ENCODE measurements at regions not wholly inside any gene's neighbourhood (a gene's known extent, or its start where the extent isn't known, plus 50 kb on each side); places are given as distances from the start of the nearest gene placed in this dataset.

- no peak overlapping the region for H3K9ac ChIP-seq (ENCODE audit: low read length)
- no peaks in the 10 kb centered on the region for H3K36me3 ChIP-seq (ENCODE audit: insufficient read depth, low read length)
- H2AFZ ChIP-seq (ENCODE audit: low read length) = no peak overlapping the region
- H4K20me1 ChIP-seq (ENCODE audit: insufficient read depth, low read length) = no peaks in the 10 kb centered on the region
- H3K4me3 ChIP-seq (ENCODE audit: low read depth, low read length, poor library complexity, severe bottlenecking) = no peak overlapping the region
- TF ChIP-seq EZH2 (IDR thresholded peaks at IDR 0.05; ENCODE audit: borderline replicate concordance, low read length) = no peak
- TF ChIP-seq CTCF (IDR thresholded peaks at IDR 0.05; ENCODE audit: low read length) = no peak
- H3K9me2 ChIP-seq (ENCODE audit: low read depth, low read length) = no peaks in the 10 kb centered on the region
- no peak overlapping the region for H3K27ac ChIP-seq (ENCODE audit: low read depth, low read length, poor library complexity, severe bottlenecking)
- H3K9me3 ChIP-seq (ENCODE audit: low read length) = no peaks in the 10 kb centered on the region
- no peaks in the 10 kb centered on the region for H3K4me1 ChIP-seq (ENCODE audit: insufficient read depth, low read length, severe bottlenecking)
- H3K79me2 ChIP-seq (ENCODE audit: insufficient read depth, low read length) = no peaks in the 10 kb centered on the region
- no peaks in the 10 kb centered on the region for H3K27me3 ChIP-seq (ENCODE audit: insufficient read depth, low read length)
- H3F3A ChIP-seq (ENCODE audit: insufficient read depth, low read length) = no peaks in the 10 kb centered on the region
- H3K4me2 ChIP-seq (ENCODE audit: low read length) = no peak overlapping the region
These were observed 65.3 kb upstream of the VGLL2 start for GRCh38 chr6:117200067-117200466.

DNA sequence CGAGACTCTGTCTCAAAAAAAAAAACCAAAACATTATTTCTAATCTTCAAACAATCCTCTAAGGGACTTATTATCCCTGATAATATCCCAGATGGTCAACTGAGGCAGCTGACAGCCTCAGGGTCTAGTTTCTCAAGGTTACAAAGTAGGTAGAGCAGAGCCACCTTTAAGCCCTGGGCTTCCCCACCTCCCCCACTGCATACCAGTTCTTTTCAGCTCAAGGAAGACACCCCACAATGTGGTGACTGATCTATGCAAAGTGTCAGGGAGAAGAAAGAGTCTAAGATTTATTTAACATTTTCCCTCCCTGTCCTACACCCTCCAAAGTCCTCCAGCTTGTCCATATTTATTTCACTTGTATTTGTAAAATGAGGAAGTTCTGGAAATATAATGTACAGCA, 60.5 kb upstream of the VGLL2 start:
- Histone ChIP-seq H3K36me3 (ENCODE audit: insufficient read depth, low read length) (no peaks in the 10 kb centered on the region), H3F3A (ENCODE audit: insufficient read depth, low read length) (no peaks in the 10 kb centered on the region), H3K9me2 (ENCODE audit: low read depth, low read length) (no peaks in the 10 kb centered on the region), H3K4me2 (ENCODE audit: low read length) (no peak overlapping the region), H3K4me3 (ENCODE audit: low read depth, low read length, poor library complexity, severe bottlenecking) (no peak overlapping the region), H4K20me1 (ENCODE audit: insufficient read depth, low read length) (no peaks in the 10 kb centered on the region), H3K9ac (ENCODE audit: low read length) (no peak overlapping the region), H3K79me2 (ENCODE audit: insufficient read depth, low read length) (no peaks in the 10 kb centered on the region), H3K27me3 (ENCODE audit: insufficient read depth, low read length) (no peaks in the 10 kb centered on the region), H3K9me3 (ENCODE audit: low read length) (no peaks in the 10 kb centered on the region), H2AFZ (ENCODE audit: low read length) (no peak overlapping the region), H3K27ac (ENCODE audit: low read depth, low read length, poor library complexity, severe bottlenecking) (no peak overlapping the region), H3K4me1 (ENCODE audit: insufficient read depth, low read length, severe bottlenecking) (no peaks in the 10 kb centered on the region)
- TF ChIP-seq CTCF (IDR thresholded peaks at IDR 0.05; ENCODE audit: low read length) (no peak), EZH2 (IDR thresholded peaks at IDR 0.05; ENCODE audit: borderline replicate concordance, low read length) (no peak)

- H3K27me3 ChIP-seq (ENCODE audit: insufficient read depth, low read length) = no peaks in the 10 kb centered on the region
- no peaks in the 10 kb centered on the region for H3K9me2 ChIP-seq (ENCODE audit: low read depth, low read length)
- TF ChIP-seq EZH2 (IDR thresholded peaks at IDR 0.05; ENCODE audit: borderline replicate concordance, low read length) = no peak
- TF ChIP-seq CTCF (IDR thresholded peaks at IDR 0.05; ENCODE audit: low read length) = no peak
- H3K36me3 ChIP-seq (ENCODE audit: insufficient read depth, low read length) = no peaks in the 10 kb centered on the region
- no peaks in the 10 kb centered on the region for H3K79me2 ChIP-seq (ENCODE audit: insufficient read depth, low read length)
- H3K4me1 ChIP-seq (ENCODE audit: insufficient read depth, low read length, severe bottlenecking) = no peaks in the 10 kb centered on the region
- no peak overlapping the region for H2AFZ ChIP-seq (ENCODE audit: low read length)
- H3K4me2 ChIP-seq (ENCODE audit: low read length) = no peak overlapping the region
- H3K27ac ChIP-seq (ENCODE audit: low read depth, low read length, poor library complexity, severe bottlenecking) = no peak overlapping the region
- no peak overlapping the region for H3K4me3 ChIP-seq (ENCODE audit: low read depth, low read length, poor library complexity, severe bottlenecking)
- no peaks in the 10 kb centered on the region for H3K9me3 ChIP-seq (ENCODE audit: low read length)
- no peaks in the 10 kb centered on the region for H3F3A ChIP-seq (ENCODE audit: insufficient read depth, low read length)
- no peaks in the 10 kb centered on the region for H4K20me1 ChIP-seq (ENCODE audit: insufficient read depth, low read length)
- H3K9ac ChIP-seq (ENCODE audit: low read length) = no peak overlapping the region
These were observed 59.5 kb upstream of the VGLL2 start for GRCh38 chr6:117205876-117206275.
